Mammary epithelial cell (primary cell): ENCODE measurements at regions not wholly inside any gene's neighbourhood (a gene's known extent, or its start where the extent isn't known, plus 50 kb on each side); places are given as distances from the start of the nearest gene placed in this dataset.

Experiments used
- CTCF ChIP-seq, 2 donors: IDR thresholded peaks in 1 of 2; conservative IDR thresholded peaks in 1 of 2; 2 replicates each; pipeline ENCODE4 v1.5.1; 2011 to 2012; ENCODE audit warnings: inconsistent platforms in 2 of 2, low read length in 2 of 2, mild to moderate bottlenecking in 2 of 2, control low read depth in 1 of 2, low read depth in 1 of 2; ENCODE audit not compliant: insufficient read depth in 1 of 2; ENCODE audit errors: extremely low read depth in 1 of 2
- EZH2 ChIP-seq: IDR thresholded peaks from 2 replicates; pipeline ENCODE4 v1.6.1; 2012; ENCODE audit warnings: low read length, inconsistent platforms, borderline replicate concordance

- TF ChIP-seq CTCF (conservative IDR thresholded peaks at IDR 0.05 in 1 of 2, IDR thresholded peaks at IDR 0.05 in 1 of 2; ENCODE audit: extremely low read depth in 1 of 2, insufficient read depth in 1 of 2, low read depth in 1 of 2, low read length in 2 of 2) (no peak), EZH2 (no peak)
These were observed 287.5 kb upstream of the PARD3B start for GRCh38 chr2:204257781-204258180.
